H1 (cell line): ENCODE measurements at regions not wholly inside any gene's neighbourhood (a gene's known extent, or its start where the extent isn't known, plus 50 kb on each side); places are given as distances from the start of the nearest gene placed in this dataset.

ENCODE experiments used
- JUN ChIP-seq: IDR thresholded peaks from 2 replicates; pipeline ENCODE4 v1.6.1; 2011; ENCODE audit warnings: low read depth, mild to moderate bottlenecking, improper control_type of control experiment, low read length
- MAFK ChIP-seq: IDR thresholded peaks from 2 replicates; pipeline ENCODE4 v1.6.1; 2012; ENCODE audit warnings: low read depth, mild to moderate bottlenecking, improper control_type of control experiment, low read length
- POLR2A ChIP-seq, 2 experiments: IDR thresholded peaks; 1 replicate in 1 of 2; 2 replicates in 1 of 2; pipeline ENCODE4 v1.6.1; 2011; ENCODE audit warnings: low read depth in 2 of 2, low read length in 2 of 2, mild to moderate bottlenecking in 2 of 2; ENCODE audit errors: control extremely low read depth in 1 of 2
- RAD21 ChIP-seq, 2 experiments: IDR thresholded peaks in 1 of 2; conservative IDR thresholded peaks in 1 of 2; 2 replicates each; pipeline ENCODE4 v1.6.1; 2011; ENCODE audit warnings: low read depth in 2 of 2, low read length in 2 of 2, improper control_type of control experiment in 1 of 2, inconsistent platforms in 1 of 2, mild to moderate bottlenecking in 1 of 2, moderate library complexity in 1 of 2
- SP1 ChIP-seq: IDR thresholded peaks from 2 replicates; pipeline ENCODE4 v1.6.1; 2011; ENCODE audit warnings: low read depth, low read length
- SP2 ChIP-seq: IDR thresholded peaks from 2 replicates; pipeline ENCODE4 v1.6.1; 2012; ENCODE audit warnings: mild to moderate bottlenecking, low read length, inconsistent platforms
- TAF1 ChIP-seq: IDR thresholded peaks from 2 replicates; pipeline ENCODE4 v1.6.1; 2011; ENCODE audit warnings: mild to moderate bottlenecking, low read depth, low read length
- YY1 ChIP-seq: IDR thresholded peaks from 2 replicates; pipeline ENCODE4 v1.6.1; 2011; ENCODE audit warnings: low read depth, mild to moderate bottlenecking, low read length
- TF ChIP-seq, protein P1 (sequence below), 3 experiments: IDR thresholded peaks; 1 replicate in 2 of 3; 2 replicates in 1 of 3; pipeline versions ENCODE4 v1.5.1 to v1.6.1; 2011; ENCODE audit warnings: low read length in 3 of 3, mild to moderate bottlenecking in 3 of 3, inconsistent platforms in 2 of 3, low read depth in 1 of 3, moderate library complexity in 1 of 3; ENCODE audit not compliant: insufficient read depth in 1 of 3; ENCODE audit errors: control extremely low read depth in 1 of 3

GRCh38 chr9:24824607-24825006 lies 278.9 kb upstream of the IZUMO3 start:
- TF ChIP-seq, protein P1, sequence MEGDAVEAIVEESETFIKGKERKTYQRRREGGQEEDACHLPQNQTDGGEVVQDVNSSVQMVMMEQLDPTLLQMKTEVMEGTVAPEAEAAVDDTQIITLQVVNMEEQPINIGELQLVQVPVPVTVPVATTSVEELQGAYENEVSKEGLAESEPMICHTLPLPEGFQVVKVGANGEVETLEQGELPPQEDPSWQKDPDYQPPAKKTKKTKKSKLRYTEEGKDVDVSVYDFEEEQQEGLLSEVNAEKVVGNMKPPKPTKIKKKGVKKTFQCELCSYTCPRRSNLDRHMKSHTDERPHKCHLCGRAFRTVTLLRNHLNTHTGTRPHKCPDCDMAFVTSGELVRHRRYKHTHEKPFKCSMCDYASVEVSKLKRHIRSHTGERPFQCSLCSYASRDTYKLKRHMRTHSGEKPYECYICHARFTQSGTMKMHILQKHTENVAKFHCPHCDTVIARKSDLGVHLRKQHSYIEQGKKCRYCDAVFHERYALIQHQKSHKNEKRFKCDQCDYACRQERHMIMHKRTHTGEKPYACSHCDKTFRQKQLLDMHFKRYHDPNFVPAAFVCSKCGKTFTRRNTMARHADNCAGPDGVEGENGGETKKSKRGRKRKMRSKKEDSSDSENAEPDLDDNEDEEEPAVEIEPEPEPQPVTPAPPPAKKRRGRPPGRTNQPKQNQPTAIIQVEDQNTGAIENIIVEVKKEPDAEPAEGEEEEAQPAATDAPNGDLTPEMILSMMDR (IDR thresholded peaks at IDR 0.05; ENCODE audit: control extremely low read depth in 1 of 3, insufficient read depth in 1 of 3, low read depth in 1 of 3, low read length in 3 of 3), result no peak
- no peak for TF ChIP-seq SP1
- TF ChIP-seq MAFK, result no peak
- TF ChIP-seq JUN, result no peak
- no peak for TF ChIP-seq YY1
- TF ChIP-seq RAD21 (IDR thresholded peaks at IDR 0.05 in 1 of 2, conservative IDR thresholded peaks at IDR 0.05 in 1 of 2; ENCODE audit: low read depth in 2 of 2, low read length in 2 of 2), result no peak
- no peak for TF ChIP-seq TAF1
- TF ChIP-seq POLR2A (IDR thresholded peaks at IDR 0.05; ENCODE audit: control extremely low read depth in 1 of 2, low read depth in 2 of 2, low read length in 2 of 2), result no peak
- no peak for TF ChIP-seq SP2
